ENCODE measurements at regions not wholly inside any gene's neighbourhood (a gene's known extent, or its start where the extent isn't known, plus 50 kb on each side); places are given as distances from the start of the nearest gene placed in this dataset.
"Not testable (repeated sequence)": the region's sequence is repeated elsewhere in the genome, so short reads cannot be mapped to it uniquely, and the experiment has no call there.

DNA sequence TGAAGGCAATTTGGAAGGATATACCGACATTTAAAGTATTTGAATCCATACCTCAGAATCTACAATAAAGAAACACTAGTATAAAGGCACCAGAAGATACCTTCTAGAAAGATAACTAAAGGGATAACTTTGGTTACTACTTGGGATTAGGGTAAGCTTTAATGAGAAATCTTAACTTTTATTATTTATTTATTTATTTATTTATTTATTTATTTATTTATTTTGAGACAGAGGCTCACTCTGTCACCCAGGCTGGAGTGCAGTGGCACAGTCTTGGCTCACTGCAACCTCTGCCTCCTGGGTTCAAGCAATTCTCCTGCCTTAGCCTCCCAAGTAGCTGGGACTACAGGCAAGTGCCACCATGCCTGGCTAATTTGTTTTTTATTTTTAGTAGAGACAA lies 81.6 kb upstream of the KCND2 start:
- DNase-seq; H3K36me3 Mint-ChIP-seq (ENCODE audit: insufficient read depth in 2 of 2); ATAC-seq (replicated peaks in 1 of 2); H3K27me3 Mint-ChIP-seq (ENCODE audit: low read depth); H3K27ac Mint-ChIP-seq; H3K4me1 Mint-ChIP-seq (ENCODE audit: low read depth); H3K9me3 Mint-ChIP-seq; H3K4me3 Mint-ChIP-seq: not testable (repeated sequence)

DNA sequence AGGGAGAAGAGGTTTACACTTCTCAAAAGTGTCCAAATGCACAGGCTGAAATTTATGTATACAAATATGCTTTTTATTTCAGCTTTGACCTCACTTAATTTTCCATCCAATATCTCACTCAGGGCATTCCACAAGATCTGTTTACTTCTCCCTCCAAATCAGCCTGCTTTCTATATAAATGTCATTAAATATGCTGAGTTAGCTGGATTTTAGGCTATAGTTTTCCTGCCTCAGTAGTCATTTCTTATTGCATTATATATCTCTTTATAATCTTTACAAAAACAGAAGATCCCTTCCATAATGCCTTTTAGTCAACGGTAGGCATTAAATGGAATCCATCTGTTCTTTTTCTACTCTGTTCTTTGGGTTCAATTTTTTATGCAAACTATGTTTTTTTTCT lies 71.7 kb upstream of the KCND2 start:
- Mint-ChIP-seq H3K9me3 (peaks cover 3% of the 10 kb centered on the region in 2 donors), H3K4me1 (ENCODE audit: low read depth) (no peaks in the 10 kb centered on the region), H3K27me3 (ENCODE audit: low read depth) (no peaks in the 10 kb centered on the region), H3K4me3 (no peak overlapping the region), H3K27ac (no peak overlapping the region), H3K36me3 (ENCODE audit: insufficient read depth in 2 of 2) (no peaks in the 10 kb centered on the region)
- ATAC-seq (replicated peaks in 1 of 2) (no peak), DNase-seq (no peak)

DNA sequence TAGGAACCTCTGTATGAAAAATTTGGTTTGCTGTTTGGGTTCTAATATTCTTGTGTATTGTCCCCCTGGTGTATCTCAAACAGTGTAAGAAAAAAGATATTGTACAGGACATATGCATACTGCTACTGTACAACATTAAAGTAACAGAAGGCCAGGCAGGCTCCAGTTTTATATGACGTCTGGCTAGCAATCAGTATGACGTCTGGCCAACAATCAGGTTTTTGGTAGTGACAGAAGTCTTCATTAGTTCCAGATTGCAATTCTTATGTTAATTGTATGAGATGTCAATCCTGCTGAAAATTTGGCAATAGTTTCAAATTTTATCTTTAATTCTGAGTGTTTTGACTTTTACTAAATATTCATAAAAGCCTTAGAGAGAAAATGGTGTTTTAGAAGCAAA lies 67.9 kb upstream of the KCND2 start:
- no peaks in the 10 kb centered on the region for H3K27me3 Mint-ChIP-seq (ENCODE audit: low read depth)
- no peak for ATAC-seq (replicated peaks in 1 of 2)
- H3K4me1 Mint-ChIP-seq (ENCODE audit: low read depth) = no peaks in the 10 kb centered on the region
- no peak for DNase-seq
- no peak overlapping the region for H3K4me3 Mint-ChIP-seq
- H3K27ac Mint-ChIP-seq = no peak overlapping the region
- H3K36me3 Mint-ChIP-seq (ENCODE audit: insufficient read depth in 2 of 2) = peaks cover 0 to 2% of the 10 kb centered on the region in 2 donors
- peaks cover 3 to 5% of the 10 kb centered on the region in 2 donors for H3K9me3 Mint-ChIP-seq

DNA sequence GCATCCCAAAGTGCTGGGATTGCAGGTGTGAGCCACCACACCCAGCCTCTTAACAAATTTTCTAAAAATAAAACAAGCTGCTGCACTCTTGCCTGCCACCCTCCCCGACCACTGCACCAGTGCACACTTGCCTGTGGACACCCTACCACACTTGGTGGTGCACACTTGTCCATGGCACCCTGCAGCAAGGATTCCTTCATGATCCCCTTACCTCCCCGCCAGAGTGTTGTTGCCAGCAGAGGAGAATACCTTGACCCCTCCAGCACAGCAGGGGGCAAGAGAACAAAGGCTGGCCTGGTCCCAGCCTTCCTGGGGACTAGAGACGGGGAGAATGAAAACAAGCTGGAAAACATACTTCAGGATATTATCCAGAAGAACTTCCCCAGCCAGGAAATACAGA lies 65.9 kb upstream of the KCND2 start:
- H3K4me3 Mint-ChIP-seq = no peak overlapping the region
- no peaks in the 10 kb centered on the region for H3K27me3 Mint-ChIP-seq (ENCODE audit: low read depth)
- H3K27ac Mint-ChIP-seq = no peak overlapping the region
- H3K36me3 Mint-ChIP-seq (ENCODE audit: insufficient read depth in 2 of 2) = peaks cover 0 to 2% of the 10 kb centered on the region in 2 donors
- DNase-seq (no peak), ATAC-seq (replicated peaks in 1 of 2) (no peak)
- H3K9me3 Mint-ChIP-seq = peaks cover 1 to 8% of the 10 kb centered on the region in 2 donors
- no peaks in the 10 kb centered on the region for H3K4me1 Mint-ChIP-seq (ENCODE audit: low read depth)

DNA sequence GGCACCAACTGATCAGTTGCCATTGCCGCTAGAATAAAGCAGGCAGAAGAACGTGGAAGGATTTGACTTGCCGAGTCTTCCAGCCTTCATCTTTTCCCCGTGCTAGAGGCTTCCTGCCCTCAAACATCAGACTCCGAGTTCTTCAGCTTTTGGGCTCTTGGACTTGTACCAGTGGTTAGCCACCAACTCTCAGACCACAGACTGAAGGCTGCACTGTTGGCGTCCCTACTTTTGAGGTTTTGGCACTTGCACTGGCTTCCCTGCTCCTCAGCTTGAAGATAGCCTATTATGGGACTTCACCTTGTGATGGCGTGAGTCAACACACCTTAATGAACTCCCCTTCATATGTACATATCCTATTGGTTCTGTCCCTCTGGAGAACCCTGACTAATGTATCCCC lies 57.3 kb upstream of the KCND2 start:
- no peaks in the 10 kb centered on the region for H3K36me3 Mint-ChIP-seq (ENCODE audit: insufficient read depth in 2 of 2)
- peaks cover 0 to 13% of the 10 kb centered on the region in 2 donors for H3K9me3 Mint-ChIP-seq
- DNase-seq (no peak), ATAC-seq (replicated peaks in 1 of 2) (no peak)
- no peaks in the 10 kb centered on the region for H3K27me3 Mint-ChIP-seq (ENCODE audit: low read depth)
- H3K4me1 Mint-ChIP-seq (ENCODE audit: low read depth) = no peaks in the 10 kb centered on the region
- no peak overlapping the region for H3K4me3 Mint-ChIP-seq
- H3K27ac Mint-ChIP-seq = no peak overlapping the region

DNA sequence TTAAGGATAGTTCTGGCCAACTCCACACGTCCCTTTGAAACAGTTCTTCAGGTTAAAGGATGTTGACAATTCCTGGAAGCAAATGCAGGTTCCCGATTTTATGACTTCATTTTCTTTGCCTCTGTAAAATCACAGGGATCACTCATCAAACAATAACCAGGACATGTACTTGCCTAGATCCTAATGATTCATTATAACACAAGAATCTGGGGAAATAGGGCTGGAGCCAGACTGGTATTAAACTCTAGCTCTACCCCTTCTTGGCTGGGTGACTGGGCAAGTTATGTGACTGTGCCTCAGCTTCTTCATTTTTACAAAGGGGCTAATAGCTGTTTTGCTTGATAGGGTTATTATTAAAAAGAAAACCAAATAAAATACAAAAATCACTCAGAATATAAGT lies 56.0 kb upstream of the KCND2 start:
- no peak overlapping the region for H3K27ac Mint-ChIP-seq
- no peaks in the 10 kb centered on the region for H3K36me3 Mint-ChIP-seq (ENCODE audit: insufficient read depth in 2 of 2)
- H3K4me1 Mint-ChIP-seq (ENCODE audit: low read depth) = no peaks in the 10 kb centered on the region
- peaks cover 0 to 8% of the 10 kb centered on the region in 2 donors for H3K9me3 Mint-ChIP-seq
- no peak for DNase-seq
- no peaks in the 10 kb centered on the region for H3K27me3 Mint-ChIP-seq (ENCODE audit: low read depth)
- ATAC-seq (replicated peaks in 1 of 2) = no peak
- no peak overlapping the region for H3K4me3 Mint-ChIP-seq

DNA sequence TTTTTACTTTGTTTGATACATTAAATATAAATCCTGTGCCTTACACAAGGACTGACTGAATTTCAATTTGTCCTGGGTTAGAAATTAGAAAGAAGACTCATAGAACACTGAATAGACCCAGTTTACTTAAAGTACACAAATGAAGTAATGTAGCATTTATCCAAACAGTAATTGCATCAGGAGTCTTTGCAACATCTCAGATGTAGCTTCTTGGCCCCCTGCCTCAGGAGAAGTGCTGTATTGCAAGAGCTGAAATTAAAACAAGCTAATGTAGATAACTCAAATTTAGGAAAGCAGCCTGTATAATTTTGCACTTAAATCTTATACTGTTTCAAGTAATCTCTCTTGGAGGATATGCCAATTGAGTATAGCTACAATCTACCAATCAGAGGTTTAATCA lies 54.3 kb upstream of the KCND2 start:
- H3K27ac Mint-ChIP-seq = no peak overlapping the region
- H3K4me1 Mint-ChIP-seq (ENCODE audit: low read depth) = no peaks in the 10 kb centered on the region
- DNase-seq (no peak), ATAC-seq (replicated peaks in 1 of 2) (no peak)
- H3K36me3 Mint-ChIP-seq (ENCODE audit: insufficient read depth in 2 of 2) = no peaks in the 10 kb centered on the region
- H3K4me3 Mint-ChIP-seq = no peak overlapping the region
- H3K27me3 Mint-ChIP-seq (ENCODE audit: low read depth) = no peaks in the 10 kb centered on the region
- peaks cover 0 to 4% of the 10 kb centered on the region in 2 donors for H3K9me3 Mint-ChIP-seq

DNA sequence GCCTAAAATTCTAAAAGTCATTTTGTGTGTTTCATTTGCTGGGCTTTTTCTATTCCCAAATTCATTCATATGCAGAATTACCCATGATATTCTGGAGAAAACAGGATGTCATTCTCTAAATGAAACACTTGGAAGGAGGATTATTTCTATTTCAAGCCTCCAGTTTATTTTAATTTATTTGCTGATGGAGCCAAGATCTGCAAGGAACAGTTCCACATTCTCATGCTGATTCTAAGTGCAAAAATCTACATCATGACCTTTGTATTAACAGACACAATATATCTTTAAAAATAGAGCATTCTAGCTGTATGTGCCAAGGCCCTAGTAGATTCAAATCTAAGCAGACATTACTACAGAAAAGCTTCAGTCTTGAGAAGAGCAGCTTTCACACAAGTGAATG lies 51.3 kb upstream of the KCND2 start:
- no peaks in the 10 kb centered on the region for H3K27me3 Mint-ChIP-seq (ENCODE audit: low read depth)
- DNase-seq = no peak
- H3K4me1 Mint-ChIP-seq (ENCODE audit: low read depth) = no peaks in the 10 kb centered on the region
- ATAC-seq (replicated peaks in 1 of 2) = no peak
- no peaks in the 10 kb centered on the region for H3K36me3 Mint-ChIP-seq (ENCODE audit: insufficient read depth in 2 of 2)
- H3K27ac Mint-ChIP-seq = no peak overlapping the region
- H3K4me3 Mint-ChIP-seq = no peak overlapping the region
- H3K9me3 Mint-ChIP-seq = peaks cover 0 to 2% of the 10 kb centered on the region in 2 donors

All from activated T-cell treated with anti-CD3 and anti-CD28 coated beads, Interleukin-2, amount 50 U/mL, for 72 hours (primary cell).